ENCODE measurements at regions not wholly inside any gene's neighbourhood (a gene's known extent, or its start where the extent isn't known, plus 50 kb on each side); places are given as distances from the start of the nearest gene placed in this dataset.

DNA sequence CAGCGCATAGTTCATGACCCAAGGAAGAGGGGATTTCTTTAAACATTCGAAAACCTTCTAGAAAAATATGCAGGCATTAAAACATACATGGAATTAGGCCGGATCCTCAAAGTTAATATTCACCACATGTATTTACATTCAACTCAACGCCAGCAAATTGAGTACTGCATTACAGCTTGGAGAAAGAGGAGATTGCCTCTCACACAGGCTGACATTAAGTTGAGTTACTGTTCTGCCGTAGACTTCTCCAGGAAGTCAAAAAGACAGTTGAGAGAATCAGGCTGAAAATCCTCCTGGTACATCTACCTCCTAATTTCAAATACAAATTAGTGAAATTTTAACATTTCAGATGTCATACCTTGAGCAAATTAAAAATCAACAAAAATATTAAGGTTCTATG, 195.7 kb downstream of the URI1 start:
- TF ChIP-seq, protein P1, sequence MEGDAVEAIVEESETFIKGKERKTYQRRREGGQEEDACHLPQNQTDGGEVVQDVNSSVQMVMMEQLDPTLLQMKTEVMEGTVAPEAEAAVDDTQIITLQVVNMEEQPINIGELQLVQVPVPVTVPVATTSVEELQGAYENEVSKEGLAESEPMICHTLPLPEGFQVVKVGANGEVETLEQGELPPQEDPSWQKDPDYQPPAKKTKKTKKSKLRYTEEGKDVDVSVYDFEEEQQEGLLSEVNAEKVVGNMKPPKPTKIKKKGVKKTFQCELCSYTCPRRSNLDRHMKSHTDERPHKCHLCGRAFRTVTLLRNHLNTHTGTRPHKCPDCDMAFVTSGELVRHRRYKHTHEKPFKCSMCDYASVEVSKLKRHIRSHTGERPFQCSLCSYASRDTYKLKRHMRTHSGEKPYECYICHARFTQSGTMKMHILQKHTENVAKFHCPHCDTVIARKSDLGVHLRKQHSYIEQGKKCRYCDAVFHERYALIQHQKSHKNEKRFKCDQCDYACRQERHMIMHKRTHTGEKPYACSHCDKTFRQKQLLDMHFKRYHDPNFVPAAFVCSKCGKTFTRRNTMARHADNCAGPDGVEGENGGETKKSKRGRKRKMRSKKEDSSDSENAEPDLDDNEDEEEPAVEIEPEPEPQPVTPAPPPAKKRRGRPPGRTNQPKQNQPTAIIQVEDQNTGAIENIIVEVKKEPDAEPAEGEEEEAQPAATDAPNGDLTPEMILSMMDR (IDR thresholded peaks at IDR 0.05; ENCODE audit: insufficient read depth, low read depth, low read length) = no peak
- no peak overlapping the region for H3K4me3 ChIP-seq (ENCODE audit: low read depth, low read length)
- no peak for DNase-seq (ENCODE audit: low read depth)

DNA sequence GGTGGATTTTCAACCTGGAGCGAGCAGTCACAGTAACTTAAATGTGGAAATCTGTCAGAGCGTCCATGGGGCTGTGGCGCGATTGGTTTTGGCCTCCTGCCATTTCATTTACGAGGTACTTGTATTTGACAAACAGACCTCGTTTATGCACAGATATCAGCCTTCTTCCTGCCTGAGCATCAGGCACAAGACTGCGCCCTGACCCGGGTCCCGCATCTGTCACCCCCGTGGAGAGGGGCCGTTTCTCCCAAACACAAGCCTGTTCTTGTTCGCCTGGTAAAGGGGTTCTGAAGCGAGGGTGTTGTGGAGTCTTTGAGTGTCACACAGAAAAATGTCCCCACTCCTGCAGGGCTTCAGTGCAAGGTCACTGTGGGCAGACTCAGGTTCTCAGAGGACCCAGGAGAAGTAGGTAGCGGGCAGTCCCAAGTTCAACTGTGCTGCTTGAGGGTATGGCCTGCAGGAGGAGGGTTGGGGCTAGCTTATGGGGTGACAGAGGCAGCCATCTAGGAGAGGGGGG, 202.3 kb downstream of the URI1 start:
- no peak overlapping the region for H3K4me3 ChIP-seq (ENCODE audit: low read depth, low read length)
- no peak for DNase-seq (ENCODE audit: low read depth)
- TF ChIP-seq, protein P1 (IDR thresholded peaks at IDR 0.05; ENCODE audit: insufficient read depth, low read depth, low read length) = no peak

DNA sequence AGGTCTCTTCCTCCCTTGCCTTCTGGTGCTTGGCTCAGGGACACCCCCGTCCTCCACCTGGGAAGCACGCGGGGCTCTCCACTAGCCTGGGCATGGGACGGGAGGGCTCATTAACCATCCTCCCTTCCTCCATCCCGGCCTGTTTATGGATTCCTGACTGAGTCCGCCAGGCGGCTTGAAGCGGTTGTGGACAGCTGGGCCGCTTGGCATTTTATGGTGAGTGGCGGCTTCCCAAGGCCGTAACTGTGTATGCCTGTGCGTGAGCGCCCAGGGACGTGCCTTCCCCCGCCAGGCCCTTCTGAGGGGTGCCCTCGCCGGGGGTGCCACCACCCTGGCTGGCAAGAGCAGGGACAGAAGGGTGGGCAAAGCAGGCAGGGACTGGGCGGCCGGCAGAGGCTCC, 202.8 kb downstream of the URI1 start:
- no peak for DNase-seq (ENCODE audit: low read depth)
- H3K4me3 ChIP-seq (ENCODE audit: low read depth, low read length) = no peak overlapping the region
- TF ChIP-seq, protein P1 (IDR thresholded peaks at IDR 0.05; ENCODE audit: insufficient read depth, low read depth, low read length) = no peak

DNA sequence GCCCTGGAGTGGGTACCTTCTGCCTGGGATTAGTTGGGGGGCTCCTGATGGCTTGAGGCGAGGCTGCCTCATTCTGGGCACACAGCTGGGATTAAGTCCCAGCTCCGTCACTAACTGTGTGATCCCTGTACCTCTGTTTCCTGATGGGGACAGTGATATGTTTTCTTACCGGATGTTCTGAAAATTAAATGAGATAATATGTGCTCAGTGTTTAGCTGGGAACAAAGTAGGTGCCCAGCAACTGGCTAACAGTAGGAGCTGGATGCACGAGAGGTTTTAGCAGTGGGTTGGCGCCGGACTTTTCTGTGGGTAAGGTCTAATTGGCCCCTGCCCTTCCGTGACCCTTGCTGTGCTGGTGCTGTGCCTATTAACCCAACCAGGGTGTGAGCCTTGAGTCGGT, 203.4 kb downstream of the URI1 start:
- H3K4me3 ChIP-seq (ENCODE audit: low read depth, low read length) = no peak overlapping the region
- TF ChIP-seq, protein P1 (IDR thresholded peaks at IDR 0.05; ENCODE audit: insufficient read depth, low read depth, low read length) = no peak
- DNase-seq (ENCODE audit: low read depth) = no peak

DNA sequence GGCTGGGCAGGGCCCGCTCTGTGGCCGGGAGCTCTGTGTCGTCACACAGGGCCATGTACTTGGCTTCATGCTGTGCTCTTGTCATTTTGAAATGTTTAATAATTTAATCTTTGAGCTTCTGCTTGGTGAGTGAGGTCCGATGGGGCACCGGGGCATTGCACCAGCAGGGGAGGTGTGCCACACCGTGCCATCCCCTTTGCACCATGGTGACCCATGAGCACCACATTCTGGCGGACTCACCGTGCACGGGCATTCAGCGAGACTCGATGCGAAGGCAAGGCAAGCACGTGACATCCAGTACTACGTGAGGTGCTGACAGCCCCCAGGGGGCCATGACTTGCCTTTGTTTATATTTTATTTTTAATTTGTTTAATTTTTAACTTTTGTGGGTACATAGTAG, 204.3 kb downstream of the URI1 start:
- no peak for DNase-seq (ENCODE audit: low read depth)
- TF ChIP-seq, protein P1 (IDR thresholded peaks at IDR 0.05; ENCODE audit: insufficient read depth, low read depth, low read length) = no peak
- no peak overlapping the region for H3K4me3 ChIP-seq (ENCODE audit: low read depth, low read length)

DNA sequence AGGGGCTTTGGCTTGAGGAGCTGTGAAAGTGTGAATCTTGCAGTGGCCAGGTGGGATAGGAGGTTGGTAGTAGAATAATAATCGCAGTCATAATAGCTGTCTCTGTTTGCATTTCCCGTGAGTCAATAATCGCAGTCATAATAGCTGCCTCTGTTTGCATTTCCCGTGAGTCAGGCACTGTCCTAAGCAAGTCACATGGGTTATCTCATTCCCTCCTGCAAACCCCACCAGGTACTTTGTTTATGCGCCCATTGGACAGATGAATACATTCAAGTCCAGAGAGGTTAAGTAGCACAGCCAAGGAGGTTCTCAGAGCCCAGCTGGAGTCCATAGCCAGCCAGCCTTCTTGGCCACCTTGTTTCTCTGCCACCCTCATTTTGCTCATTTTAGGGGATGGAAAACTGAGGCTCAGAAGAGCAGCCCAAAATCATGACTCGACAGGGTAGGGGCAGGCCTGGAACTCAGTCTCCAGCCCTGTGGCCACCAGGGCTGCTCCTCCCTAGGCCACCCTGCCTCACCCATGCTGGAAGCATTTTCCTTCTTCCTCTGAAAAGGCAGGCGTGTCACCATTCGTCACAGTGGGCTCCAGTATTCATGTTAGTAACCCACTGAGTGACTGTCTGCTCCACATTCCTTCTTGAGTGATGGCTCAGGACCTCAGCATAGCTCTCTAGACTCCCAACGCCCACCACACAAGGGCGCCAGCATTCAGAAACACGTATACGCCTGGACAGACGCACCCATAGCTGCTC, 206.2 kb downstream of the URI1 start:
- DNase-seq (ENCODE audit: low read depth) = no peak

More for the DNA sequence above, 206.2 kb downstream of the URI1 start:
- TF ChIP-seq, protein P1 (IDR thresholded peaks at IDR 0.05; ENCODE audit: insufficient read depth, low read depth, low read length) = no peak
- no peak overlapping the region for H3K4me3 ChIP-seq (ENCODE audit: low read depth, low read length)
